ENCODE measurements at regions not wholly inside any gene's neighbourhood (a gene's known extent, or its start where the extent isn't known, plus 50 kb on each side); places are given as distances from the start of the nearest gene placed in this dataset.

GRCh38 chr17:34172390-34172918 lies 82.6 kb upstream of the CCL2 start:
- TF ChIP-seq MAX (IDR thresholded peaks at IDR 0.05) (no peak), RXRA (IDR thresholded peaks at IDR 0.05) (no peak), CTCF (IDR thresholded peaks at IDR 0.05; ENCODE audit: low read depth, low read length, missing input control) (no peak), EGR1 (IDR thresholded peaks at IDR 0.05; ENCODE audit: low read depth in 2 of 2) (no peak), SP1 (IDR thresholded peaks at IDR 0.05) (no peak)

All from liver (tissue), 3 donors.